ENCODE measurements at regions not wholly inside any gene's neighbourhood (a gene's known extent, or its start where the extent isn't known, plus 50 kb on each side); places are given as distances from the start of the nearest gene placed in this dataset.
A peak's percentile ranks its signal among the peaks of the same experiment; 100 is the strongest.

- H4K20me1 ChIP-seq (replicated peaks in 1 of 2; ENCODE audit: control insufficient read depth in 1 of 2, insufficient read depth in 2 of 2, low read length in 2 of 2), result no peaks in the 10 kb centered on the region
- H3K56ac ChIP-seq (replicated peaks; ENCODE audit: insufficient read length, low read depth, low read length), result no peak overlapping the region
- TF ChIP-seq ASH2L (IDR thresholded peaks at IDR 0.05; ENCODE audit: low read length) (no peak), HDAC6 (IDR thresholded peaks at IDR 0.05; ENCODE audit: low read depth, low read length) (no peak), HDAC2 (IDR thresholded peaks at IDR 0.05; ENCODE audit: borderline replicate concordance in 1 of 2, low read depth in 2 of 2, low read length in 2 of 2) (0 out of 4 replicates have a peak, but pooled peaks of 1 of the 2 experiments have one; percentile 35), RBBP5 (IDR thresholded peaks at IDR 0.05; ENCODE audit: borderline replicate concordance, low read depth, low read length) (no peak), NANOG (IDR thresholded peaks at IDR 0.05; ENCODE audit: insufficient read depth, low read depth, low read length, poor library complexity, severe bottlenecking) (no peak), KDM1A (IDR thresholded peaks at IDR 0.05; ENCODE audit: borderline replicate concordance, low read length) (peak; percentile 94)
- no peak overlapping the region for H2BK5ac ChIP-seq (ENCODE audit: low read depth, low read length)
- no peaks in the 10 kb centered on the region for H3K9me3 ChIP-seq (ENCODE audit: insufficient read depth in 2 of 2, low read depth in 1 of 2, low read length in 1 of 2)
- no peak overlapping the region for H3K18ac ChIP-seq (ENCODE audit: extremely low read depth, low read length)
- no peak overlapping the region for H4K5ac ChIP-seq (ENCODE audit: insufficient read length, low read depth, low read length)
- no peak overlapping the region for H3K27ac ChIP-seq (ENCODE audit: low read depth, low read length)
- no peak overlapping the region for H2BK12ac ChIP-seq (ENCODE audit: low read depth, low read length)
- FAIRE-seq, result no peak
- H2AK5ac ChIP-seq (ENCODE audit: low read depth, low read length), result no peak overlapping the region
- no peak overlapping the region for H3K4me3 ChIP-seq (ENCODE audit: extremely low read depth in 1 of 4, insufficient read depth in 2 of 4, low read depth in 3 of 4, low read length in 4 of 4)
- no peak overlapping the region for H2BK120ac ChIP-seq (replicated peaks; ENCODE audit: low read depth, low read length)
- H3K4me1 ChIP-seq (replicated peaks in 1 of 4; ENCODE audit: control insufficient read depth in 3 of 4, insufficient read depth in 4 of 4, low read length in 3 of 4), result no peaks in the 10 kb centered on the region
- ChIA-PET POLR2A (ENCODE audit: partially characterized antibody) (no interaction called here), CTCF (ENCODE audit: partially characterized antibody) (interaction anchor here (0.8 to 2.0 kb wide), 8 partner anchors 12 to 257 kb away, joined by 3 to 6 read pairs (median 4); no protein-coding TSS in a partner anchor)
- no peak for DNase-seq (ENCODE audit: low read depth in 1 of 2, low spot score in 2 of 2)
- H3K36me3 ChIP-seq (ENCODE audit: control insufficient read depth in 2 of 4, insufficient read depth in 4 of 4, low read length in 3 of 4), result no peaks in the 10 kb centered on the region
- H2BK15ac ChIP-seq (ENCODE audit: low read length), result no peak overlapping the region
- peaks cover 3% of the 10 kb centered on the region; the same call in 1 of the 2 replicates for H3K23me2 ChIP-seq (ENCODE audit: low read depth, low read length)
- H3K79me2 ChIP-seq (ENCODE audit: control insufficient read depth in 1 of 2, insufficient read depth in 2 of 2, low read length in 2 of 2), result no peaks in the 10 kb centered on the region
- no peaks in the 10 kb centered on the region for H3K27me3 ChIP-seq (replicated peaks in 1 of 4; ENCODE audit: control insufficient read depth in 3 of 4, extremely low read depth in 1 of 4, insufficient read depth in 3 of 4, low read length in 3 of 4)
- H3K23ac ChIP-seq (ENCODE audit: insufficient read length), result no peak overlapping the region
- no peak overlapping the region for H3K14ac ChIP-seq (ENCODE audit: insufficient read length)
- H4K8ac ChIP-seq (ENCODE audit: extremely low read depth, insufficient read depth, low read length), result no peak overlapping the region
- WGBS, 2 experiments (ENCODE audit: extremely low coverage in 1 of 2, insufficient coverage in 1 of 2, insufficient read length in 1 of 2, insufficient replicate concordance in 2 of 2, low coverage in 1 of 2, low lambda C conversion rate in 2 of 2, missing lambda C conversion rate in 1 of 2), result 74% methylated on average over 13 of the region's 13 CpGs; no CpG with 5 or more reads in 1 of the 2 experiments
- H2BK20ac ChIP-seq (ENCODE audit: low read length), result no peak overlapping the region
- no peak overlapping the region for H2AFZ ChIP-seq (ENCODE audit: low read length)
- no peak overlapping the region for H3K9ac ChIP-seq (replicated peaks in 1 of 4; ENCODE audit: extremely low read depth in 1 of 4, low read depth in 3 of 4, low read length in 3 of 4)
- H3K4ac ChIP-seq (replicated peaks; ENCODE audit: insufficient read length, low read depth, low read length), result no peak overlapping the region
- H4K91ac ChIP-seq (replicated peaks; ENCODE audit: insufficient read length, low read length), result no peak overlapping the region
- no peaks in the 10 kb centered on the region for H3K79me1 ChIP-seq (ENCODE audit: low read depth, low read length)
- H3K4me2 ChIP-seq (ENCODE audit: insufficient read depth in 1 of 2, low read depth in 2 of 2, low read length in 2 of 2), result no peak overlapping the region
Measured at GRCh38 chr20:37640600-37641561, 52.9 kb upstream of the CTNNBL1 start.

Measured in H1 (cell line).